ENCODE measurements at regions not wholly inside any gene's neighbourhood (a gene's known extent, or its start where the extent isn't known, plus 50 kb on each side); places are given as distances from the start of the nearest gene placed in this dataset.

GRCh38 chr17:73694491-73694890 lies 50.2 kb upstream of the SDK2 start:
- H3K4me3 ChIP-seq (ENCODE audit: low read depth, low read length) = no peak overlapping the region
- no peak for DNase-seq (ENCODE audit: low read depth, low spot score)
- no peak for TF ChIP-seq CTCF (IDR thresholded peaks at IDR 0.05; ENCODE audit: insufficient read depth, low read length, missing control alignments)
- ChIA-PET POLR2A (no interaction called here), CTCF (no interaction called here)

- no peak for DNase-seq (ENCODE audit: low read depth, low spot score)
- no peak for TF ChIP-seq CTCF (IDR thresholded peaks at IDR 0.05; ENCODE audit: insufficient read depth, low read length, missing control alignments)
- ChIA-PET CTCF (no interaction called here), POLR2A (no interaction called here)
- no peak overlapping the region for H3K4me3 ChIP-seq (ENCODE audit: low read depth, low read length)
Measured at GRCh38 chr17:73695035-73695738, 50.9 kb upstream of the SDK2 start.

- CTCF ChIA-PET = no interaction called here
- no peak for TF ChIP-seq CTCF (IDR thresholded peaks at IDR 0.05; ENCODE audit: insufficient read depth, low read length, missing control alignments)
Measured at GRCh38 chr17:73696251-73696650, 52.0 kb upstream of the SDK2 start.

GRCh38 chr17:73697872-73698271 lies 53.6 kb upstream of the SDK2 start:
- CTCF ChIA-PET = no interaction called here
- no peak for TF ChIP-seq CTCF (IDR thresholded peaks at IDR 0.05; ENCODE audit: insufficient read depth, low read length, missing control alignments)
- POLR2A ChIA-PET = no interaction called here
- no peak overlapping the region for H3K4me3 ChIP-seq (ENCODE audit: low read depth, low read length)
- no peak for DNase-seq (ENCODE audit: low read depth, low spot score)

More at GRCh38 chr17:73696251-73696650, 52.0 kb upstream of the SDK2 start:
- no peak overlapping the region for H3K4me3 ChIP-seq (ENCODE audit: low read depth, low read length)
- POLR2A ChIA-PET = no interaction called here
- DNase-seq (ENCODE audit: low read depth, low spot score) = no peak

GRCh38 chr17:73698966-73699365 lies 54.7 kb upstream of the SDK2 start:
- ChIA-PET CTCF (no interaction called here), POLR2A (no interaction called here)
- no peak for TF ChIP-seq CTCF (IDR thresholded peaks at IDR 0.05; ENCODE audit: insufficient read depth, low read length, missing control alignments)
- no peak for DNase-seq (ENCODE audit: low read depth, low spot score)
- H3K4me3 ChIP-seq (ENCODE audit: low read depth, low read length) = no peak overlapping the region

- no peak for TF ChIP-seq CTCF (IDR thresholded peaks at IDR 0.05; ENCODE audit: insufficient read depth, low read length, missing control alignments)
- ChIA-PET POLR2A (no interaction called here), CTCF (no interaction called here)
- DNase-seq (ENCODE audit: low read depth, low spot score) = no peak
- H3K4me3 ChIP-seq (ENCODE audit: low read depth, low read length) = no peak overlapping the region
Measured at GRCh38 chr17:73701701-73702100, 57.5 kb upstream of the SDK2 start.

All from AG04449 (cell line).